ENCODE measurements at regions not wholly inside any gene's neighbourhood (a gene's known extent, or its start where the extent isn't known, plus 50 kb on each side); places are given as distances from the start of the nearest gene placed in this dataset.

- no peak for TF ChIP-seq UBTF (IDR thresholded peaks at IDR 0.05; ENCODE audit: borderline replicate concordance in 1 of 2, low read depth in 2 of 2, low read length in 2 of 2)
- no peak for TF ChIP-seq ZNF347 (CRISPR knock-in tag; IDR thresholded peaks at IDR 0.05; ENCODE audit: low read depth)
- TF ChIP-seq ZHX1 (conservative IDR thresholded peaks at IDR 0.05; ENCODE audit: low read length) = no peak
- no peak for TF ChIP-seq SFPQ (IDR thresholded peaks at IDR 0.05; ENCODE audit: low read depth, low read length)
- no peak for TF ChIP-seq MEIS2 (IDR thresholded peaks at IDR 0.05; ENCODE audit: partially characterized antibody)
- TF ChIP-seq MYBL2 (IDR thresholded peaks at IDR 0.05; ENCODE audit: low read depth) = no peak
- no peak for TF ChIP-seq MYBL2 (CRISPR knock-in tag; IDR thresholded peaks at IDR 0.05; ENCODE audit: borderline replicate concordance)
- TF ChIP-seq ZNF274 (IDR thresholded peaks at IDR 0.05; ENCODE audit: borderline replicate concordance, low read depth, low read length) = no peak
- TF ChIP-seq NR1H2 (CRISPR knock-in tag; IDR thresholded peaks at IDR 0.05) = no peak
Measured at GRCh38 chr14:61868846-61869245, 106.6 kb downstream of the SNAPC1 start (continued).
